SK-N-MC (cell line): ENCODE measurements at regions not wholly inside any gene's neighbourhood (a gene's known extent, or its start where the extent isn't known, plus 50 kb on each side); places are given as distances from the start of the nearest gene placed in this dataset.

Experiments
- EZH2 ChIP-seq: fragments of 200-600 bp; sonication (generic); IDR thresholded peaks from one replicate; pipeline ENCODE4 v1.6.1; 2017; ENCODE audit warnings: antibody characterized with exemption
- POLR2AphosphoS5 ChIP-seq: IDR thresholded peaks from 2 replicates; pipeline ENCODE4 v1.6.1; 2012; ENCODE audit warnings: mild to moderate bottlenecking, low read depth, low read length, borderline replicate concordance

DNA sequence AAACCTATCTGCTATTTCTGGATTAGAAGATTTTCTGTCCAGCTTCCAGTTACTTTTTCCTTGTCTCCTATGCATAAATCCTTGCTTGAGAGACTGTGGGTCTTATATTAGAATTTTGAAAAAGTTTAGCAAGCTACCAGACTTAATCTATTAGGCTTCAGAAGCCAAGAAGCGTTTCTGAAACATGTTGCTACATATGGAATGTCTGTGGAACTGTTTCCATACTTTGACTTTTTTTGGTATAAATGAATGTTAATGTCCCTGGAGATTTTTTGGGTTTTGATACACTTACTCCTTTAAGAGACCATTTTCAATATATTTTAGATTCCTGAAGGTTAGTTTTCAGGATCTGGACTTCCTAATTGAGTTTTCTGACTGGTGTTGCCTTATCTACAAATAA, 191.4 kb upstream of the SGCD start:
- no peak for TF ChIP-seq EZH2
- TF ChIP-seq POLR2AphosphoS5 = no peak
